Fibroblast of lung (primary cell): ENCODE measurements at regions not wholly inside any gene's neighbourhood (a gene's known extent, or its start where the extent isn't known, plus 50 kb on each side); places are given as distances from the start of the nearest gene placed in this dataset.
A peak's percentile ranks its signal among the peaks of the same experiment; 100 is the strongest.

Experiments used
- DNase-seq, 2 donors: peaks; one replicate each; pipeline versions ENCODE4 v3.0.0 to v3.0.0-alpha.2; 2010; ENCODE audit warnings: low read depth in 2 of 2
- H2AFZ ChIP-seq: 2 replicates; pipeline ENCODE4 v1.5.1; 2012; ENCODE audit warnings: low read length, control low read depth, inconsistent platforms
- H3K27ac ChIP-seq: 2 replicates; pipeline ENCODE4 v1.5.1; 2011; ENCODE audit warnings: low read length, control low read depth; ENCODE audit not compliant: insufficient read depth
- H3K27me3 ChIP-seq: 2 replicates; pipeline ENCODE4 v1.5.1; 2011; ENCODE audit warnings: mild to moderate bottlenecking, low read length; ENCODE audit not compliant: control insufficient read depth, insufficient read depth
- H3K36me3 ChIP-seq: 2 replicates; pipeline ENCODE4 v1.5.1; 2011; ENCODE audit warnings: low read length; ENCODE audit not compliant: control insufficient read depth, insufficient read depth
- H3K4me1 ChIP-seq: 2 replicates; pipeline ENCODE4 v1.5.1; 2011; ENCODE audit warnings: low read length; ENCODE audit not compliant: control insufficient read depth, insufficient read depth; ENCODE audit errors: extremely low read depth
- H3K4me2 ChIP-seq: 2 replicates; pipeline ENCODE4 v1.5.1; 2011; ENCODE audit warnings: low read length, control low read depth; ENCODE audit not compliant: insufficient read depth; ENCODE audit errors: extremely low read depth
- H3K4me3 ChIP-seq, 4 experiments: fragments of 200-600 bp in 1 of 4; sonication (generic) in 1 of 4; replicated peaks in 1 of 4; 2 replicates each; pipeline ENCODE4 v1.5.1; 2011 to 2016; ENCODE audit warnings: low read length in 4 of 4, low read depth in 3 of 4, mild to moderate bottlenecking in 3 of 4, control low read depth in 2 of 4, inconsistent platforms in 1 of 4, mixed read lengths in 1 of 4; ENCODE audit not compliant: insufficient read depth in 1 of 4; ENCODE audit errors: control extremely low read depth in 1 of 4
- H3K79me2 ChIP-seq: 2 replicates; pipeline ENCODE4 v1.5.1; 2012; ENCODE audit warnings: mild to moderate bottlenecking, low read length, inconsistent platforms; ENCODE audit not compliant: control insufficient read depth, insufficient read depth
- H3K9ac ChIP-seq: 2 replicates; pipeline ENCODE4 v1.5.1; 2011; ENCODE audit warnings: mild to moderate bottlenecking, low read length, control low read depth; ENCODE audit not compliant: insufficient read depth
- H3K9me3 ChIP-seq: 2 replicates; pipeline ENCODE4 v1.5.1; 2012; ENCODE audit warnings: low read depth, low read length; ENCODE audit not compliant: control insufficient read depth, insufficient read depth
- H4K20me1 ChIP-seq: 2 replicates; pipeline ENCODE4 v1.5.1; 2011; ENCODE audit warnings: low read length; ENCODE audit not compliant: control insufficient read depth, insufficient read depth; ENCODE audit errors: extremely low read depth
- EZH2 ChIP-seq: IDR thresholded peaks from 2 replicates; pipeline ENCODE4 v1.5.1; 2012; ENCODE audit warnings: low read length, control low read depth, mild to moderate bottlenecking; ENCODE audit errors: missing control alignments
- TF ChIP-seq, protein P1 (sequence below), 2 donors: IDR thresholded peaks in 1 of 2; conservative IDR thresholded peaks in 1 of 2; 1 replicate in 1 of 2; 2 replicates in 1 of 2; pipeline ENCODE4 v1.5.1; 2011 to 2012; ENCODE audit warnings: low read length in 2 of 2, control low read depth in 1 of 2, inconsistent platforms in 1 of 2, low read depth in 1 of 2, mild to moderate bottlenecking in 1 of 2

DNA sequence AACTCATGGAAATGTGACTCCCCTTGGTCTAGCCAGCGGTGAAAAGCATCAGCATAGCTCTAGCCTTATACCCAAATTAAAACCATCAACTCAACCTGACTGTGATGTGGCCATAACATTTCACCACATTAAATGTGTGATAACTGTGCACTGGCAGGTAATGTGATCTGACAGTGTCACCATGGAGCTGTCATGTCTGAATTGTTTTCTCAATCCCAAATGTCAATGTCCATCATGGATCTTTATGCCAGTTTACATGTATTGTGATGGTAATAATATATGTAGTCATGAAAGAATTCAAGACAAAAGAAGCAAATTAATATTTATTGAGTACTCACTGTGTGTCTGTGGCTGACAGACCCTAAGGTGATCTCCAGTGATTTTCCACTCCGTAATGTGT lies 213.4 kb upstream of the EOMES start:
- Histone ChIP-seq H3K27me3 (no peaks in the 10 kb centered on the region), H3K4me3 (no peak overlapping the region), H3K9ac (no peak overlapping the region), H3K4me1 (peaks cover 2% of the 10 kb centered on the region), H3K4me2 (no peak overlapping the region), H4K20me1 (no peaks in the 10 kb centered on the region), H2AFZ (no peak overlapping the region), H3K27ac (no peak overlapping the region), H3K79me2 (no peaks in the 10 kb centered on the region), H3K9me3 (no peaks in the 10 kb centered on the region), H3K36me3 (no peaks in the 10 kb centered on the region)
- no peak for TF ChIP-seq EZH2
- TF ChIP-seq, protein P1, sequence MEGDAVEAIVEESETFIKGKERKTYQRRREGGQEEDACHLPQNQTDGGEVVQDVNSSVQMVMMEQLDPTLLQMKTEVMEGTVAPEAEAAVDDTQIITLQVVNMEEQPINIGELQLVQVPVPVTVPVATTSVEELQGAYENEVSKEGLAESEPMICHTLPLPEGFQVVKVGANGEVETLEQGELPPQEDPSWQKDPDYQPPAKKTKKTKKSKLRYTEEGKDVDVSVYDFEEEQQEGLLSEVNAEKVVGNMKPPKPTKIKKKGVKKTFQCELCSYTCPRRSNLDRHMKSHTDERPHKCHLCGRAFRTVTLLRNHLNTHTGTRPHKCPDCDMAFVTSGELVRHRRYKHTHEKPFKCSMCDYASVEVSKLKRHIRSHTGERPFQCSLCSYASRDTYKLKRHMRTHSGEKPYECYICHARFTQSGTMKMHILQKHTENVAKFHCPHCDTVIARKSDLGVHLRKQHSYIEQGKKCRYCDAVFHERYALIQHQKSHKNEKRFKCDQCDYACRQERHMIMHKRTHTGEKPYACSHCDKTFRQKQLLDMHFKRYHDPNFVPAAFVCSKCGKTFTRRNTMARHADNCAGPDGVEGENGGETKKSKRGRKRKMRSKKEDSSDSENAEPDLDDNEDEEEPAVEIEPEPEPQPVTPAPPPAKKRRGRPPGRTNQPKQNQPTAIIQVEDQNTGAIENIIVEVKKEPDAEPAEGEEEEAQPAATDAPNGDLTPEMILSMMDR (conservative IDR thresholded peaks at IDR 0.05 in 1 of 2, IDR thresholded peaks at IDR 0.05 in 1 of 2; ENCODE audit: low read depth in 1 of 2, low read length in 2 of 2), result no peak
- DNase-seq, result no peak

DNA sequence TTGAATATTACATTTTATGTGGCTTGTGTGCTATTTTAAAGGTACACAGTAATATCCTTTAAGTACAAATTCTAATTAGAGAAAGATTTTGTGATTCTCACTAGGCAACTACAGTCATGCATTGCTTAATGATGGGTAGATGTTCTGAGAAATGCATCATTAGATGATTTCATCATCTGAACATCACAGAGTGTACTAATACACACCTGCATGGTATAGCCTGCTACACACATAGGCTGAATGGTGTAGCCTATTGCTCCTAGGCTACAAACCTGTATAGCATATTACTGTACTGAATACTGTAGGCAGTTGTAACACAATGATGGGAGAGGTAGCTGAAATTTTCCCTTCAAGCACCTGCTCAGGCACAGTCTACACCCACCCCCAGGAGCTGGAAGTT lies 217.4 kb upstream of the EOMES start:
- peaks cover 2% of the 10 kb centered on the region for H3K4me1 ChIP-seq
- H3K79me2 ChIP-seq, result no peaks in the 10 kb centered on the region
- no peak for DNase-seq
- H3K4me3 ChIP-seq, result no peak overlapping the region
- H2AFZ ChIP-seq, result no peak overlapping the region
- H4K20me1 ChIP-seq, result no peaks in the 10 kb centered on the region
- no peaks in the 10 kb centered on the region for H3K27me3 ChIP-seq
- no peak overlapping the region for H3K27ac ChIP-seq
- no peaks in the 10 kb centered on the region for H3K36me3 ChIP-seq
- H3K9me3 ChIP-seq, result no peaks in the 10 kb centered on the region
- no peak overlapping the region for H3K4me2 ChIP-seq
- no peak for TF ChIP-seq EZH2
- TF ChIP-seq, protein P1 (conservative IDR thresholded peaks at IDR 0.05 in 1 of 2, IDR thresholded peaks at IDR 0.05 in 1 of 2; ENCODE audit: low read depth in 1 of 2, low read length in 2 of 2), result no peak
- H3K9ac ChIP-seq, result no peak overlapping the region

DNA sequence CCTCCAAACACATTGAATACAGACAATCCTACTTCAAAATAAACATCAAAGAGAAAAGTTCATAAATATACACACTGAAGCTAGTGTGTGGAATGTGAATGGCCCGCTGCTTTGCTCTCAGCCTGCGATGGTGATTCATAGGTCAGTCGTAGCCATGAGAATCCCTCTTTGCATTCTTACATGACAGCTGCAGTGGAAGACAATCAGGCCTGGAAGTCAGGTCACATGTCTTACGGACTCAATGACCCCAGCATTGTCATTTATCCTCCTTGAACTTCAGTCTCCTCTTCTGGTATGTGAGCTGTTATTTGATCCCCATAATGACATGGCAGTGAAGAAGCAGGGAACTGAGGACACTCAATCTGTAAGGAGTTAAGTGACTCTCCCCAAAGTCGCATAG lies 217.8 kb upstream of the EOMES start:
- Histone ChIP-seq H3K4me3 (no peak overlapping the region), H3K4me2 (no peak overlapping the region), H3K9ac (no peak overlapping the region), H3K4me1 (peaks cover 2% of the 10 kb centered on the region), H2AFZ (no peak overlapping the region), H4K20me1 (no peaks in the 10 kb centered on the region), H3K27me3 (no peaks in the 10 kb centered on the region), H3K79me2 (no peaks in the 10 kb centered on the region), H3K36me3 (no peaks in the 10 kb centered on the region), H3K9me3 (no peaks in the 10 kb centered on the region), H3K27ac (no peak overlapping the region)
- TF ChIP-seq EZH2, result no peak
- TF ChIP-seq, protein P1 (conservative IDR thresholded peaks at IDR 0.05 in 1 of 2, IDR thresholded peaks at IDR 0.05 in 1 of 2; ENCODE audit: low read depth in 1 of 2, low read length in 2 of 2), result no peak
- DNase-seq, result peak; percentile 28 to 66
